HCT116 (cell line): ENCODE measurements at regions not wholly inside any gene's neighbourhood (a gene's known extent, or its start where the extent isn't known, plus 50 kb on each side); places are given as distances from the start of the nearest gene placed in this dataset.

ENCODE experiments used
- EZH2 ChIP-seq: fragments of 200-600 bp; sonication (generic); IDR thresholded peaks from 2 replicates; pipeline ENCODE4 v1.6.1; 2017; ENCODE audit warnings: antibody characterized with exemption, mixed run types
- POLR2AphosphoS5 ChIP-seq: IDR thresholded peaks from 2 replicates; pipeline ENCODE4 v1.6.1; 2011; ENCODE audit warnings: mild to moderate bottlenecking, low read depth, low read length, moderate library complexity
- YY1 ChIP-seq: IDR thresholded peaks from 2 replicates; pipeline ENCODE4 v1.6.1; 2011; ENCODE audit warnings: low read length, low read depth, moderate library complexity, mild to moderate bottlenecking; ENCODE audit not compliant: insufficient replicate concordance; ENCODE audit errors: extremely low read depth
- TF ChIP-seq, protein P1 (sequence below): IDR thresholded peaks from 2 replicates; pipeline ENCODE4 v1.6.1; 2012
- TF ChIP-seq, protein P2 (sequence below), 3 experiments: fragments of 200-600 bp in 1 of 3; sonication (generic) in 1 of 3; IDR thresholded peaks in 2 of 3; conservative IDR thresholded peaks in 1 of 3; 2 replicates each; pipeline ENCODE4 v1.5.1; 2012 to 2017; ENCODE audit warnings: low read depth in 2 of 3, low read length in 2 of 3, antibody characterized with exemption in 1 of 3, borderline replicate concordance in 1 of 3, control low read depth in 1 of 3, mild to moderate bottlenecking in 1 of 3, mixed read lengths in 1 of 3, mixed run types in 1 of 3, moderate library complexity in 1 of 3; ENCODE audit not compliant: insufficient read depth in 1 of 3
- TF ChIP-seq, protein P3 (sequence below): IDR thresholded peaks from 2 replicates; pipeline ENCODE4 v1.6.1; 2012; ENCODE audit warnings: low read depth

DNA sequence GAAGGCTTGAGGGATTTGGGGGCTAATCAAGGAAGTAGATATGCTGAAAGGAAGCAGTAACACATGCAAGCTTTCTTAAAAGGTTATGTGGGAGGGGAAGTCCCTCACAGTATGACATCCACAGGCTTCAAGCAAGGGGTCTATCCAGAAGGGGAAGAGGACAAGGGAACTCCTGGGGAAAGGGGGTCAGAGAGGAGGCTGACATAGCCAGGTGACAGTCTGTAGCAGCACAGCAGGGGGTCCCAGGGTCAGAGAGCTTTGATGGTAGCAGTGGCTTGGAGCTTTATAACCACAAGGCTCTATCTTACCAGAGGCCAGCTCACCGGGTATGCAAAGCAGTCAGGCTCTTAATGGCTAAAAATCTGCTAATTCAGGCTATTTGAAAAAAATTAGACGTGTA is 150.6 kb upstream of the NSMCE3 start:
- TF ChIP-seq, protein P1, sequence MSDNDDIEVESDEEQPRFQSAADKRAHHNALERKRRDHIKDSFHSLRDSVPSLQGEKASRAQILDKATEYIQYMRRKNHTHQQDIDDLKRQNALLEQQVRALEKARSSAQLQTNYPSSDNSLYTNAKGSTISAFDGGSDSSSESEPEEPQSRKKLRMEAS: no peak
- TF ChIP-seq, protein P2, sequence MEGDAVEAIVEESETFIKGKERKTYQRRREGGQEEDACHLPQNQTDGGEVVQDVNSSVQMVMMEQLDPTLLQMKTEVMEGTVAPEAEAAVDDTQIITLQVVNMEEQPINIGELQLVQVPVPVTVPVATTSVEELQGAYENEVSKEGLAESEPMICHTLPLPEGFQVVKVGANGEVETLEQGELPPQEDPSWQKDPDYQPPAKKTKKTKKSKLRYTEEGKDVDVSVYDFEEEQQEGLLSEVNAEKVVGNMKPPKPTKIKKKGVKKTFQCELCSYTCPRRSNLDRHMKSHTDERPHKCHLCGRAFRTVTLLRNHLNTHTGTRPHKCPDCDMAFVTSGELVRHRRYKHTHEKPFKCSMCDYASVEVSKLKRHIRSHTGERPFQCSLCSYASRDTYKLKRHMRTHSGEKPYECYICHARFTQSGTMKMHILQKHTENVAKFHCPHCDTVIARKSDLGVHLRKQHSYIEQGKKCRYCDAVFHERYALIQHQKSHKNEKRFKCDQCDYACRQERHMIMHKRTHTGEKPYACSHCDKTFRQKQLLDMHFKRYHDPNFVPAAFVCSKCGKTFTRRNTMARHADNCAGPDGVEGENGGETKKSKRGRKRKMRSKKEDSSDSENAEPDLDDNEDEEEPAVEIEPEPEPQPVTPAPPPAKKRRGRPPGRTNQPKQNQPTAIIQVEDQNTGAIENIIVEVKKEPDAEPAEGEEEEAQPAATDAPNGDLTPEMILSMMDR (IDR thresholded peaks at IDR 0.05 in 2 of 3, conservative IDR thresholded peaks at IDR 0.05 in 1 of 3; ENCODE audit: borderline replicate concordance in 1 of 3, insufficient read depth in 1 of 3, low read depth in 2 of 3, low read length in 2 of 3): no peak
- TF ChIP-seq POLR2AphosphoS5 (no peak), EZH2 (no peak), YY1 (no peak)
- TF ChIP-seq, protein P3, sequence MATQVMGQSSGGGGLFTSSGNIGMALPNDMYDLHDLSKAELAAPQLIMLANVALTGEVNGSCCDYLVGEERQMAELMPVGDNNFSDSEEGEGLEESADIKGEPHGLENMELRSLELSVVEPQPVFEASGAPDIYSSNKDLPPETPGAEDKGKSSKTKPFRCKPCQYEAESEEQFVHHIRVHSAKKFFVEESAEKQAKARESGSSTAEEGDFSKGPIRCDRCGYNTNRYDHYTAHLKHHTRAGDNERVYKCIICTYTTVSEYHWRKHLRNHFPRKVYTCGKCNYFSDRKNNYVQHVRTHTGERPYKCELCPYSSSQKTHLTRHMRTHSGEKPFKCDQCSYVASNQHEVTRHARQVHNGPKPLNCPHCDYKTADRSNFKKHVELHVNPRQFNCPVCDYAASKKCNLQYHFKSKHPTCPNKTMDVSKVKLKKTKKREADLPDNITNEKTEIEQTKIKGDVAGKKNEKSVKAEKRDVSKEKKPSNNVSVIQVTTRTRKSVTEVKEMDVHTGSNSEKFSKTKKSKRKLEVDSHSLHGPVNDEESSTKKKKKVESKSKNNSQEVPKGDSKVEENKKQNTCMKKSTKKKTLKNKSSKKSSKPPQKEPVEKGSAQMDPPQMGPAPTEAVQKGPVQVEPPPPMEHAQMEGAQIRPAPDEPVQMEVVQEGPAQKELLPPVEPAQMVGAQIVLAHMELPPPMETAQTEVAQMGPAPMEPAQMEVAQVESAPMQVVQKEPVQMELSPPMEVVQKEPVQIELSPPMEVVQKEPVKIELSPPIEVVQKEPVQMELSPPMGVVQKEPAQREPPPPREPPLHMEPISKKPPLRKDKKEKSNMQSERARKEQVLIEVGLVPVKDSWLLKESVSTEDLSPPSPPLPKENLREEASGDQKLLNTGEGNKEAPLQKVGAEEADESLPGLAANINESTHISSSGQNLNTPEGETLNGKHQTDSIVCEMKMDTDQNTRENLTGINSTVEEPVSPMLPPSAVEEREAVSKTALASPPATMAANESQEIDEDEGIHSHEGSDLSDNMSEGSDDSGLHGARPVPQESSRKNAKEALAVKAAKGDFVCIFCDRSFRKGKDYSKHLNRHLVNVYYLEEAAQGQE: no peak
